Activated B cell treated with CpG ODN at 0.5 μM for 24 hours (primary cell): ENCODE measurements at regions not wholly inside any gene's neighbourhood (a gene's known extent, or its start where the extent isn't known, plus 50 kb on each side); places are given as distances from the start of the nearest gene placed in this dataset.

Experiments used
- ATAC-seq: fragments of 200-7000 bp; cut with Tn5 transposase; one replicate; pipeline ENCODE4 v1.10.0; 2021; ENCODE audit warnings: low read depth, mild to moderate bottlenecking, moderate library complexity
- CTCF ChIA-PET: fragments of 350-600 bp; sonication (Branson Sonifier 250); formaldehyde crosslinking; loops from one replicate; lab custom pipeline; 2021; ENCODE audit warnings: antibody characterized with exemption; lab: Charles Lee
- POLR2A ChIA-PET: fragments of 350-600 bp; sonication (Branson Sonifier 250); formaldehyde crosslinking; loops from one replicate; lab custom pipeline; 2021; ENCODE audit warnings: antibody characterized with exemption; lab: Charles Lee
- DNase-seq: peaks from one replicate; pipeline ENCODE4 v3.0.0; 2022
- H3K27ac Mint-ChIP-seq: one replicate; pipeline ENCODE4 v1.8.0; 2020; ENCODE audit warnings: mixed read lengths
- H3K27me3 Mint-ChIP-seq: one replicate; pipeline ENCODE4 v1.8.0; 2021; ENCODE audit warnings: mixed read lengths
- H3K36me3 Mint-ChIP-seq: one replicate; pipeline ENCODE4 v1.8.0; 2021; ENCODE audit warnings: low read depth, mixed read lengths
- H3K4me1 Mint-ChIP-seq: one replicate; pipeline ENCODE4 v1.8.0; 2021; ENCODE audit warnings: mixed read lengths
- H3K4me3 Mint-ChIP-seq: one replicate; pipeline ENCODE4 v1.8.0; 2020; ENCODE audit warnings: mild to moderate bottlenecking, mixed read lengths
- H3K9me3 Mint-ChIP-seq: one replicate; pipeline ENCODE4 v1.8.0; 2020; ENCODE audit warnings: mixed read lengths
- intact Hi-C: fragments of 100-400 bp; cut with micrococcal nuclease; formaldehyde crosslinking; loops from one replicate; pipeline ENCODE4 v1.15.1; 2024
- TF ChIP-seq, protein P1 (sequence below): fragments of 200-600 bp; IDR thresholded peaks from one replicate; pipeline ENCODE4 v1.8.0; 2022; ENCODE audit warnings: antibody characterized with exemption, mild to moderate bottlenecking

DNA sequence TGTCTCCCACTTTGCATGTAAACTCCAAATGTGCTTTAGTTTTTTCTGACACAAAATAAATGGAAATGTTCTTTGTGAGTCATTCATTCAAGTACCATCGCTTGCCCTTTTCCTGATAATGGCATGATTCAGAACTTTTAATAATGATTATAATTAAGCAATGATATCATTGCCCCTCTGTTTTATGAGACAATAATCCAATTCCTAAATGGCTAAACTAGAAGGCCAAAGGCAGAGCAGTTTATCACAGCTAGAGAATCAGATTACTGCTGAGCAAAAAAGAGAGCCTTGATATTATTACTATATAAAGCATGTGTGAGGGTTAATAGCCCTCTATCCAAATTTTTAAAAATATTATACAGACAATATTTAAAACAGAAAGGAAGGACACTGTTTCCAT lies 484.2 kb upstream of the PTPRD start:
- Mint-ChIP-seq H3K27me3 (no peaks in the 10 kb centered on the region), H3K27ac (no peak overlapping the region), H3K9me3 (peaks cover 6% of the 10 kb centered on the region), H3K36me3 (no peaks in the 10 kb centered on the region), H3K4me3 (no peak overlapping the region), H3K4me1 (no peaks in the 10 kb centered on the region)
- DNase-seq = no peak
- ChIA-PET POLR2A (no interaction called here), CTCF (no interaction called here)
- TF ChIP-seq, protein P1, sequence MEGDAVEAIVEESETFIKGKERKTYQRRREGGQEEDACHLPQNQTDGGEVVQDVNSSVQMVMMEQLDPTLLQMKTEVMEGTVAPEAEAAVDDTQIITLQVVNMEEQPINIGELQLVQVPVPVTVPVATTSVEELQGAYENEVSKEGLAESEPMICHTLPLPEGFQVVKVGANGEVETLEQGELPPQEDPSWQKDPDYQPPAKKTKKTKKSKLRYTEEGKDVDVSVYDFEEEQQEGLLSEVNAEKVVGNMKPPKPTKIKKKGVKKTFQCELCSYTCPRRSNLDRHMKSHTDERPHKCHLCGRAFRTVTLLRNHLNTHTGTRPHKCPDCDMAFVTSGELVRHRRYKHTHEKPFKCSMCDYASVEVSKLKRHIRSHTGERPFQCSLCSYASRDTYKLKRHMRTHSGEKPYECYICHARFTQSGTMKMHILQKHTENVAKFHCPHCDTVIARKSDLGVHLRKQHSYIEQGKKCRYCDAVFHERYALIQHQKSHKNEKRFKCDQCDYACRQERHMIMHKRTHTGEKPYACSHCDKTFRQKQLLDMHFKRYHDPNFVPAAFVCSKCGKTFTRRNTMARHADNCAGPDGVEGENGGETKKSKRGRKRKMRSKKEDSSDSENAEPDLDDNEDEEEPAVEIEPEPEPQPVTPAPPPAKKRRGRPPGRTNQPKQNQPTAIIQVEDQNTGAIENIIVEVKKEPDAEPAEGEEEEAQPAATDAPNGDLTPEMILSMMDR = no peak
- no peak for ATAC-seq
- intact Hi-C loops = no loop called here

DNA sequence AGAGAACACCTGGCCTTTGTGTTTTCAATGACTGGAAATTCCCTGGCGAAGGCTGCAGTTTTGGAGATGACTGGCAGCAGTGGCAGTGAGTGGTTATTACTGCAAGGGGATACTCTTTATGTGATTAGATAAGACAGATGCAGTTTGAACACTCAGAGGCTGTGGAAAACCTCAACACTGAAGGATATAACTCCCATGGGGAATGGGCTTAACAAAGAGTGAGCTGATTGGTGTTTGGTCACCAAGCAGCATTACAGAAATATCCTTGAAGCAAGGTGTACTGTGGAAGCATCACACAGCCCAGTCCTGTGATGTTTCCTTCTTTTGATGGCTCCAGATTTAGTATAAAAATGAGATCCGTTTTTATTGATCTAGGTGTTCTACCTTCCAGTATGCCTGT lies 490.7 kb upstream of the PTPRD start:
- POLR2A ChIA-PET = no interaction called here
- Mint-ChIP-seq H3K36me3 (no peaks in the 10 kb centered on the region), H3K9me3 (peaks cover 17% of the 10 kb centered on the region), H3K27me3 (no peaks in the 10 kb centered on the region), H3K27ac (no peak overlapping the region), H3K4me3 (no peak overlapping the region), H3K4me1 (no peaks in the 10 kb centered on the region)
- CTCF ChIA-PET = no interaction called here
- TF ChIP-seq, protein P1 = no peak
- intact Hi-C loops = no loop called here
- DNase-seq = no peak
- ATAC-seq = no peak

DNA sequence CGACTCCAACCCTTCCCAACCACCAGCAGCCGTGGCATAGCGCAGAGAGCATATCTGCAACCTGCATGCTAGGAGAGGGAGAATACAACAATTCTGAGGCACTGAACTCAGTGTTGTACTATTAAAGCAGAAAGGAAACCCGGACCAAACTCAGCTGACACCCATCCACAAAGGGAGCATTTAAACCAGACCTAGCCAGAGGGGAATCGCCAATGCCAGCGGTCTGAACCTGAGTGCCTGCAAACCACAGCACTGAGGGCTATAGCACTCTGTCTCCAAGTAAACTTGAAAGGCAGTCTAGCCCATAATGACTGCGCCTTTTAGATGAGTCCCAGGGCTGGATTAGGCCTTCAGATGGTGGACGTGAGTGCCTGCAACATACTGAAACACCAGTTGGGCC lies 494.4 kb upstream of the PTPRD start:
- Mint-ChIP-seq H3K27ac (no peak overlapping the region), H3K27me3 (no peaks in the 10 kb centered on the region), H3K4me1 (no peaks in the 10 kb centered on the region), H3K4me3 (no peak overlapping the region), H3K36me3 (no peaks in the 10 kb centered on the region), H3K9me3 (peaks cover 17% of the 10 kb centered on the region)
- DNase-seq = no peak
- ChIA-PET CTCF (no interaction called here), POLR2A (no interaction called here)
- TF ChIP-seq, protein P1 = no peak
- no peak for ATAC-seq
- intact Hi-C loops = no loop called here

DNA sequence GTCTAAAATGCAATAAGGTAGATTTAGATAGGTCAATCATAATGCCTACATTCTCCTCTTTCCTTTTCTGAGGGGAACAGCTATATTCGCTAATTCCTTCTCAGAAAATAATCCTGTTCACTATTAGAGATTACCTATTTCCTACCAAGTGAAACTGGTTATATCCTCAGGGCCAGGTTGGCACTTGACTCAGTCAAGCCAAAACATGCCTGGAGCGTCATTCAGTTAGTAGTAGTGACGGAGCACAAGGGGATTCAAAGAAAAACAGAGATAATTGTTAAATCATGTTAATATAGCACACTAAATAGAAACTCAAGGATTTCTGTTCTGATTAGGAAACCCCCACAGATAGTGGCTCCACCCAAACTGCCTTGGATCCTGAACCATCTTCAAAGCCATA lies 515.4 kb upstream of the PTPRD start:
- TF ChIP-seq, protein P1 = no peak
- POLR2A ChIA-PET = no interaction called here
- ATAC-seq (no peak), DNase-seq (no peak)
- no peaks in the 10 kb centered on the region for H3K36me3 Mint-ChIP-seq
- no peak overlapping the region for H3K27ac Mint-ChIP-seq
- H3K4me1 Mint-ChIP-seq = no peaks in the 10 kb centered on the region
- CTCF ChIA-PET = no interaction called here
- no peaks in the 10 kb centered on the region for H3K9me3 Mint-ChIP-seq
- no peak overlapping the region for H3K4me3 Mint-ChIP-seq
- H3K27me3 Mint-ChIP-seq = no peaks in the 10 kb centered on the region
- intact Hi-C loops = loop anchor here (10.0 kb wide), 1 partner anchor 63 kb away; no protein-coding TSS in a partner anchor

DNA sequence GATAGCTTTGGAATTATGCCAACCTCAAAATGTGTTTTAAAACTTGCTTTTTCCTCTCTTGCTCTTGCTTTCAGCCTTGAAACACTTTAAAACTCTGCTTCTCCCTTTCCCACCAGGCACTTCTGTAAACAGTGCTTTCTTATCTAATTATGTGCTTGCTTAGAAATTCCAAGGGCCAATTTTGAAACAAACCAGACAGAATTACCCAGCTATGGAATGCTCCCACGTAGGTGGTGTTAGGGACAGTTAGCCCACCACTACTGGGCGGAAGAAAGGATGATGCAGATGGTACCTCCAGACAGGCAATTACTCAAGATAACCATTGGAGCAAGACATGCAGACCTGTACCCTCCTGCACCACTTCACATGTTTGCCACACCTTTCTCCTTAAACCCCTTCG lies 523.0 kb upstream of the PTPRD start:
- Mint-ChIP-seq H3K9me3 (peaks cover 2% of the 10 kb centered on the region), H3K4me1 (no peaks in the 10 kb centered on the region), H3K4me3 (no peak overlapping the region), H3K27ac (no peak overlapping the region), H3K27me3 (no peaks in the 10 kb centered on the region), H3K36me3 (no peaks in the 10 kb centered on the region)
- TF ChIP-seq, protein P1 = no peak
- ATAC-seq (no peak), DNase-seq (no peak)
- CTCF ChIA-PET = no interaction called here
- POLR2A ChIA-PET = no interaction called here
- intact Hi-C loops = no loop called here
